Esophagus mucosa (tissue), 1 donor: ENCODE measurements at regions not wholly inside any gene's neighbourhood (a gene's known extent, or its start where the extent isn't known, plus 50 kb on each side); places are given as distances from the start of the nearest gene placed in this dataset.
A peak's percentile ranks its signal among the peaks of the same experiment; 100 is the strongest.

Experiments
- ATAC-seq: fragments of 200-7000 bp; cut with Tn5 transposase; one replicate; pipeline ENCODE4 v1.9.1; 2020
- donor health status: DM: yes; HTN: yes; CAD: no.

GRCh38 chr2:64829525-64829924 lies 159.7 kb upstream of the SLC1A4 start:
- ATAC-seq: no peak

GRCh38 chr2:64831134-64831976 lies 157.8 kb upstream of the SLC1A4 start:
- ATAC-seq: peak; percentile 97

DNA sequence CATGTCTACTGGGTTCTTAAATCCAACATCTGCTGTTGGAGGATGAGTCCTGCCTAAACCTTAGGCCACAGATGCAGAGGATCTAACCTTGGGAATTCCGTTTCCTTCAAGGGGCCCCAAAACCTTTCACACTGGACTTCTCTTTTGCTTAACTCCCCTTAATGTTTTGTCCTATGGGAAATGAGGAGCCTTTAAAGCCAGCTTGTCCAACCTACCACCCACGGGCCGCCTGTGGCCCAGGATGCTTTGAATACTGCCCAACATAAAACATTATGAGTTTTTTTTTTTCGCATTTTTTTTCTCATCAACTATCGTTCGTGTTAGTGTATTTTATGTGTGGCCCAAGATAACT lies 157.2 kb upstream of the SLC1A4 start:
- ATAC-seq: no peak

DNA sequence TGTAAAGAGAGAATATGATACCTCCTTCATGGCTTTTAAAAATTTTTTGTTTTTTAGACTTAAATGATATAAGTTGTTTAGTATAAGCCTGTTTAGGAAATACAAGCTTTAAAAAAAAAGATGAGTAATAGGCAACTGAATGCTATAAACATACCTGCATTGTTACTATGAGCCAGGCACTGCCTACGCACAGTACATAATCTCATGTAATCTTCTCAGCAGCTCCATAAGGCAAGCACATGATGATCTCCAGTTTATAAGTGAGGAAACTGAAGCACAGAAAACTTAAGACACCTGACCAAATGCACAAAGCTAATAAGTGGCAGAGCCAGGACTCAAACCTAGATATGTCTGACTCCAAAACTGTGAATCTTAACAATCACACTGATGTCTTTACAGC lies 156.3 kb upstream of the SLC1A4 start:
- ATAC-seq: peak; percentile 49

GRCh38 chr2:64836566-64836965 lies 152.6 kb upstream of the SLC1A4 start:
- ATAC-seq: no peak

DNA sequence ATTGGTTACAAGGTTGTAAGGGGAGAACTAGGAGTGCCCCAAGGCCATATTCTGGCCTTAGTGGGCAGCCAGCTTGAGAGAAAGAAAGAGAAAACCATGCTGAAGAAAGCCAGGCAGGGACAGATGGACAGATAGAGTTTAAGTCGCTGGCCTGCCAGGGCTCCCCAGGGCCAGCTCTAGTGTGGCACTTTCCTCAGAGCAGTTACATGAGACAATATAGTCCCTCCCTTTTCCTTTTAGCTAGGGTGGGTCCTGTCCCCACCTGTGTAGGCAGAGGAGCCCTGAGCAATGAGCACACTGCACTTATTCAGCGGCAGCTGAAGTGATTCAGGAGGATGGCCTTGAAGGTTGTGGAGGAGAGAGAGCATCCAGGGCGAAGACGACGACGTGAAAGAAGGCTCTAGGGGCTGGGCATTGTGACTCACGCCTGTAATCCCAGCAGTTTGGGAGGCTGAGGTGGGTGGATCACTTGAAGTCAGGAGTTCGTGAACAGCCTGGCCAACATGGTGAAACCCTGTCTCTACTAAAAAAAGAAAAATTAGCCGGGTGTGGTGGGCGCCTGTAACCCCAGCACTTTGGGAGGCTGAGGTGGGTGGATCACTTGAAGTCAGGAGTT lies 152.0 kb upstream of the SLC1A4 start:
- peak; percentile 73 for ATAC-seq

- ATAC-seq: peak; percentile 66
These were observed 151.1 kb upstream of the SLC1A4 start for GRCh38 chr2:64837925-64838641.

GRCh38 chr2:64838817-64839216 lies 150.4 kb upstream of the SLC1A4 start:
- peak; percentile 84 for ATAC-seq

DNA sequence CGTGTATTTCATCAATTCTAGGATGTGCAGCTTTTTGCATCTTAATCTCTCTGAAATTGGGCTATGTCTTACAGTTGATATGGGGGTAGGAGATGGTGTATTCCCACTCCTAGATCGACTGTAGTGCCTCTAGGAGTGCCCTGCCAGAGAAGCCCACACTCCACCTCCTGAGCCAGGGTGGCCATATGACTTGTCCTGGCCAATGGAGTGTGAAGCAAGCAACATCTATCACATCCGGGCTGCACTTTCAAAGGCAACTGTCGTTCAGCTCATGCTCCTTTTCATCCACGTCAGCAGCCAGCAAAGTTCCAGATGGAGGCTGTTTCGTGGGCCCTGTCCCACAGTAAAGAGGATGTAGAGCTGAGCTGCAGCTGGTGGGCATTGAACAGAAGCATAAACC lies 149.4 kb upstream of the SLC1A4 start:
- no peak for ATAC-seq

- no peak for ATAC-seq
These were observed 148.7 kb upstream of the SLC1A4 start for GRCh38 chr2:64840426-64840881.

GRCh38 chr2:64841461-64841860 lies 147.7 kb upstream of the SLC1A4 start:
- ATAC-seq: no peak

DNA sequence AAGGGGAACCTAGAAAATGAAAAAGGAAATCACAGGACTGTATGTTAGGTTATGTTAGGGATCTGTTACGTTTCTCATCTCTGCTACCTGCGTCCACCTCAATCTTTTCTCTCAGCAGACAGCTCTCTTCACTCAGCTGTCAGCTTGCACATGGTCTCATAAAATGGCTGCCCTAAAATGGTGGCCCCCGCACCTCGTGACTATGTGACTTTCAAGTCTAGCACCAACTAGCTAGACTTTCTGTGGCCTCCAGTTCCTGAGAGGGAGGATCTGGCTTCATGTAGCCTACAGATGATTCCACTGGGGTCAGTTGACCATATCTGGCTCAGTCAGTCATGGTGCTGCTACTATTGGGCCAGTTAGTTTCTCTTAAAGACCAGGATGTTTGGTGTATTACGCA lies 147.2 kb upstream of the SLC1A4 start:
- no peak for ATAC-seq

DNA sequence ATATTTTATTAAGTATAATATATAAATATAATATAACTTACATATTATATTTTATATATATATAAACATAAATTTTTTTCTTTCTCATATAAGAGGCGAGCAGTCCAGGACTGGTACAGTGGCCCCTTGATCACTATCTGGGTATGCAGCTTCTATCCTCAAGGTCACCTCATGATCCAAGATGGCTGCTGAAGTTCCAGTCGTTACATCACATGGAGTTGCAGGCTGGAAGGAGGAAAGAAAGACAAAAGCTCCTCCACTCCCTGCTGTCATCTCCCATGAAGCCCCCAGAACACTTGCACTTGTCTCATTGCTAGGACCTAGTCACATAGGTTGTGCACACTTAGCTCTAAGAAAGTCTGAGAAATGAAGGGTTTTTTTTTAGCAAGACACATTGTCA lies 145.1 kb upstream of the SLC1A4 start:
- no peak for ATAC-seq

DNA sequence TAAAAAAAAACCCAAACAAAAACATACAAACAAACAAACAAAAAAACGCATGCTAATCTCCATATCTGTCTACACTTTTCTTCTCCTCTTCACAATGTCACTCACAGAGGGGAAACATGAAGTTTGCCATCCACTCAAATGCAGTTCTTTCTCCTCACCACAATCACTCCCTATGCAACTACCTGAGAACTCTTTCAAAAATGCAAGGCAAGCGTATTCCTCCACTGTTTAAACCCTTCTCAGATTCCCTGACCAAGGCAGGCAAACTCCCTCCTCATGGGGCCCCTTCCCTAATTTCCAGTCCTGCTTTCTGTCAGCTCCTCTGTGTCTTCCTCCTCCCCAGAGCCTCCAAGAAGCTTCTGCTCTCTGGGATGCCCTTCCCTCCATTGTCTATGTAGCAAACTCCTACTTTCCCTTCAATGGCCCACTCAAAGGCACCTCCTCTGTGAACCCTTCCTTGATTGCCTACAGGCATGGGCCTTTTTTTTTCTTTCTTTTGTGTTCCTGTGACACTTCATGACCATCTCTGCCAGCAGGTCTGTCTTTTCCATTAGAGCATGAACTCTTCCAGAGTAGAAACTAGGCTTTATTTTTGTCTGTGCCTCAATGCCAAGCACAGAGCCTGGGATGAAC lies 143.8 kb upstream of the SLC1A4 start:
- no peak for ATAC-seq

GRCh38 chr2:64846177-64846576 lies 143.0 kb upstream of the SLC1A4 start:
- ATAC-seq: peak; percentile 9

- no peak for ATAC-seq
These were observed 141.3 kb upstream of the SLC1A4 start for GRCh38 chr2:64847930-64848329.

DNA sequence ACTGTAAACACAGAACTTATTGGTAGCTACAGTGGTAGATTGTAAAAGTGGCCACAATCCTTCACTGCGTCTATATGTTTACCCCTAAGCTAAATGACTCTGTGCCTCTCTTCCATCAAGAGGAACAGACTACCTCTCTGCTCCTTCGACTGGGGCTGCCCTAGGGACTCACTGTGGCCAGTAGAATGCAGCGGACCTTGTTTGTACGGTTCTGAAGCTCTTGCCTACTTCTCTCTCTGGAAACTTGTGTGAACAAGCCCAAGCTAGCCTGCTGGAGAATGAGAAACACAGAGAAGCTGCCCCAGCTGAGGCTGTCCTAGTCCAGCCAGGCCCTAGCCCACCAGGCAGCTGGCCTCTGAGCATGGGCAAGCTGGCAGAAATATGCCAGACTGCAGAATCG lies 140.8 kb upstream of the SLC1A4 start:
- peak; percentile 80 for ATAC-seq

DNA sequence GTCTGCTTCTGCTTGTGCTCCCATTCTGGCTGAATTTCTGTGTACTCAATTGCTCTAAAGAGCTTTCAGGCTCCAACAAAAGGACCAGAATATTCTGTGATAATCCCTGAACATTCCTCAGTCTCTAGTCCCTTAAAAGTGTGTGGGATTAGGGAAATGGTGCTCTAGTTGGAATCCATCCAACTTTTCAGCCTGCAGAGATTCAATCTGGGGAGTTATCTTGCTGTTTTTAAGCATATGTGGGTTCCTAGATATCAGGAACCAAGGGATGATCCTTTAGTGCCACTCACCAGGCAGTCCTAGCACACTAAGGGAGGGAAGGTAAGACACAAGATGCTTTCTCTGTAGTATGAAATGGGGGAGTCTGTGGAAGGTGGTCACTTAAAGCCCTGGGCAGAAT lies 140.3 kb upstream of the SLC1A4 start:
- ATAC-seq: no peak

- no peak for ATAC-seq
These were observed 138.6 kb upstream of the SLC1A4 start for GRCh38 chr2:64850642-64851041.

GRCh38 chr2:64852771-64853241 lies 136.4 kb upstream of the SLC1A4 start:
- no peak for ATAC-seq

GRCh38 chr2:64853306-64853705 lies 135.9 kb upstream of the SLC1A4 start:
- ATAC-seq: no peak

DNA sequence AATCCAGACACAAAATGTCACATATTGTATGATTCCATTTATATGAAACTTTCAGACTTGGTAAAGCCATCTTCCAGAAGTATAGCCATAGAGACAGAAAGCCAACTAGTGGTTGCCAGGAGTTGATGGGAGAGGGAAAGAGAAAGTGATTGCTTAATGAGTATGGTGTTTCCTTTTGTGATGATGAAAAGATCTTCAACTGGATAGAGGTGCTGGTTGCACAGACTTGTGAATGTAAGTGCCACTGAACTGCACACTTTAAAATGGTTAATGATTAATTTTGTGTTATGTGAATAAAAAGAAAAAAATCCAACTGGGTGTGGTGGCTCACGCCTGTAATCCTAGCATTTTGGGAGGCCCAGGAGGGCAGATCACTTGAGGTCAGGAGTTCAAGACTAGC lies 135.3 kb upstream of the SLC1A4 start:
- ATAC-seq: no peak

DNA sequence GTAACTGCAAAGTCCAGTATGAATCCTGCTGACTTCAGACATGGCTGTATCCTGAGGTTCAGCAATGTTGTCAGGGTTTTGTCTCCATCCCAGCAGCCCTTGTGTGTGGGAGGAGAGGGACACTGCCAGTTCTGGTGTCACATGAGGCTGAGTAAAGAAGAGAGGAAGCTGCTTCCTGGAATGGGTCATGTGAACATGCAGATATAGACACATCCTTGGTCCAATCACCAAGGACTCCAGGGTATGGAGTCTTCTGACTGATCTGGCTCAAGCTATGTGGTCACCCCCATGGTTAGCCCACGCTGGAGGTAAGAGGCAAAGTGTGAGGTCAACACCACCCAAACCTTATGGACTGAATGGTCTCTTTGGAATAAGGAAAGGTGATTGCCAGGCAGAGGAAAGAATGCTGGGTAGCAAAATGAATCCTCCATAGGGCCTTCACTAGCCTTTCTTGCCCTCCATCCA lies 134.4 kb upstream of the SLC1A4 start:
- no peak for ATAC-seq
